ENCODE measurements at regions not wholly inside any gene's neighbourhood (a gene's known extent, or its start where the extent isn't known, plus 50 kb on each side); places are given as distances from the start of the nearest gene placed in this dataset.
A peak's percentile ranks its signal among the peaks of the same experiment; 100 is the strongest.

DNA sequence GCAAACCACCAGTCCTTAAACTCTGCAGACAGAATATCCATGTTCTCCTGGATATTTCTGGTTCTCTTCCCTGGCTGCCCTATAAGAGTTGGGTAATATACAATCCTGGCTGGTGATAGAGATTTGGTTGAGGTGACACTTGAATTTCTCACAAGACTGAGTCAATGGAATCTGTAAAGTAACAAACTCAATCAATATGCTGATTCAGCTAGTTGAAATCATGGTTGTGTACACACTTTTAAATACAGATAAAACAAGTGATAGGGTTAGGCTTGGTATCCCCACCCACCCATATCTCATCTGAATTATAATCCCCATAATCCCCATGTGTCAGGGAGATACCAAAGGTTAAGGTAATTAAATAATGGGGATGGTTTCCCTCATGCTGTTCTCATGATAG lies 349.2 kb upstream of the MAD2L1 start:
- DNase-seq, result no peak

DNA sequence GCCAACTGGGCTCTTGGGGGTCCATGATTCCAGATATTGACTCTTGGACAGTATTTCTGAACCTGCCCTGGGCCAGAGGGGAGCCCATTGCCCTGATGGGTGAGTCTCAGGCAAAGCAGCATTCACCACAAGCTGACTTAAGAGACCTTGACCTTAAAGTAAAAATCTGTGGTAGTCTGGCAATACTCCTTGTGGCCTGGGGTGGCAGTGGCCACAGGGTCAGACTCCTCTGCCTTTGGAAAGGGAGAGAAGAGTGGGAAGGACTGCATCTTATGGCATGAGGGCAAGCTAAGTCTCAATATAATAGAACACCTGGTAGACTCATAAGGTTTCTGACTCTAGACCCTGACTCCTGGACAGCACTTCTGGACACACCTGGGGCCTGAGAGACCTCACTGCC lies 340.3 kb upstream of the MAD2L1 start:
- DNase-seq, result no peak

DNA sequence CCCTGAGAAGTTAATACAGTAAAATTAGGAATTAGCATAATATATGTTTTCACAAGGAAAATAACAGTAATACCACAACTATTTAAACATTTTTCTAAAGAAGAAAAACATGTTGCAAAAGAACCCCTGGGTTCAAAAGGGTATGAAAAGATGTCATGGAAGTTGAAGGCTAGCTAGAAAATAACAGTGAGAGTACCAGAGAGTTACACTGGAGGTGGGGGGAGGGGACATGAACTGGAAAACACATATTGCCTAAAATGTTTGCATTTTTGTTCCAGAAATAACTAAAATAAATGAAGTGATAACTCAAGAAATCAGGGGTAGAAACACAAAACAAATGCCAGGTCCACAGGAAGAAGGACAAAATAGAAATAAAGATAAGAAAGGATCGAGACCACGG lies 336.6 kb upstream of the MAD2L1 start:
- DNase-seq, result no peak

DNA sequence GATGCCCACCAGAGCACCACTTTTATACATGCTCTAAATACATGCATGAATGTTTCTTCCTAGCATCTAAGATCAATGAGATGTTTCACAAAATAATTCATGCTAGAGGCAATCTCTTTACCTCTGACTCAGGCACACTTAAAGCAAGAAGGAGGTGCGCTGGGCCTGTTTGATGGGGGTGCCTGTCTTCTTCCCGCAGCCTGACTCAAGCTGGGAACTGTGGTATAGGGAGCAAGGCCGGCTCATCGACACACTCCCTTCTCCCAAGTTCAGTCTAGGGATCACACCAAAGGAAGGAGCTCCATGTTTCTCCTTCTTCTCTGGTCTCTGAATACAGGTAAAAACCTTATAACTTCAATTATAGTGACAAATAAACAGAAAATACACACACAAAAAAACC lies 333.8 kb upstream of the MAD2L1 start:
- DNase-seq, result no peak

DNA sequence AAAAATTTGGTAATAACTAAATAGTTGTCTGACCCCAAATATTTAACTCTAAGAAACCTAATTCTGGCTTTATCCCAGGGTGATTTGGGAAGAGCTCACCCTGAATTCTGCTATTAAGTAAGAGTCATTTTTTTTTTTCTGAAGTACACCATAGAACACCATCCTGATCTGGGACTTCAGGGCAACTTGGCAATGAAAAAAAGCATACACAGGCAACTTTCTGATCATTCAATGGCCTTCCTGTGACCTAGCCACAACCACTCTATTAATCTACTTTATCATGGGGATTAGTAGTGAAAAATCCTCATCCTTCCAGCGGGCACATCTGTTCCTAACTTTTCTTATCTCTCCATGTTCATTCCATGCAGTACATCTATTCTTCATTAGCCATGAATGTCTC lies 333.2 kb upstream of the MAD2L1 start:
- no peak for DNase-seq

DNA sequence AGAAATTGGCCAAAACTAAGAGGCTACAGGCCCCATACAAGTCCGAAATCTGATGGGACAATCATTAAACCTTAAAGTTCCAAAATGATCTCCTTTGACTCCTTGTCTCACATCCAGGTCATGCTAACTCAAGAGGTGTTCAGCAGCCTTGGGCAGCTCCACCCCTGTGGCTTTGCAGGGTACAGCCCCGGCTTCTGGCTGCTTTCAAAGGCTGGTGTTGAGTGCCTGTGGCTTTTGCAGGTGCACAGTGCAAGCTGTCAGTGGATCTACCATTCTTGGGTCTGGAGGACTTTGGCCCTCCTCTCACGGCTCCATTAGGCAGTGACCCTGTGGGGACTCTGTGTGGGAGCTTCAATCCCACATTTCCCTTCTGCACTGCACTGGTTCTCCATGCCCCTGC lies 329.1 kb upstream of the MAD2L1 start:
- no peak for DNase-seq

DNA sequence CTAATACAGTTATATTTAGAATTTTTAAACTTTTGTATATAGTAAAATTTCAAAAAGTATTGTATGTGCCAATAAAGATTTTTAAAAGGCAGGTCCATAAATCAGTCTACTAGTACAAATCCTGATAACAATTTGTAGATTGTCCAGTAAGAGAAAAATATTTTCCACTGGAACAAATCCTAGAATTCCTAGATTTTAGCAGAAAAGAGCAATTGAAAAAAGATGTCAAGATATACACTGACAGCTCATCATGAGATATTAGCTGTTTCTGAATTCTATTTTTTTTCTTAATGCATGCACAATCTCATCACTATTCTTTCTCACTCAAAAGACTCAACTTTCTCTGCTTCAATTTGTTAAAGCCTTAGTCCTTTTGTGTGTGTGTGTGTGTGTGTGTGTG lies 289.2 kb upstream of the MAD2L1 start:
- no peak for DNase-seq

DNA sequence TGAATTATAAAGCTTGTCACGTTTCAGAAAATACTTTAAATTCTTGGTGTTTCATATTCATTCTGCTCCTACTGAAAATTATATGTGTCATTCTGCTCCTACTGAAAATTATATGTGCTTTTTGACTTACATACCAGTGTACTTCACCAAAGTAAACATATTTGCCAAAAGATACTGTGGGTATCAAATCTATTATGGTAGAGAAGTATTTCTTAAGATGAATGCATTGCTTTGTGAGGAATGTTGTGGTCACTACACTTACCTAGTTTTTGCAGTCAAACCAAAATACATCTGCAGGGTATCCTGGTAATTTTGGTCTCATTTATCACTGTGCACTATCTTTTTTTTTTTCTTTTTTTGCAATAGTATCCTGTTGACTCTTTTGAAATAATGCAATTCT lies 287.7 kb upstream of the MAD2L1 start:
- no peak for DNase-seq

DNA sequence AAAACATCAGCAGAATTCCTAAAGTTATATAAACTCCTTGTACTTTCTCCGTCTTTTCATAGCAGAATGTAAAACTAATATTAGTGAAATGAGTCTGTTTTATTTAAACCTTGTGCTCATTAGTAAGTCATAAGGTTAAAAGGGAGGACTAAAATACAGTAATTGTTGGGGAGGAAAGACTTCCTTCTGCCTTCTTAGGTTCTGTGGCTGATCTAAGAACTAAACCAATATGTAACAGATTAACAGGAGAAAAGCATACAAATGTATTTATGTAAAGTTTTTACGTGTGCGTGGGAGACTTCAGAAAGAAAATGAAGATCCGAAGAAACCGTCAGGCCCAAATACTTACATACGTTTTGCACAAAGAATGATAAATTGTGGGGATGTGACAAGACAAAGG lies 286.6 kb upstream of the MAD2L1 start:
- no peak for DNase-seq

DNA sequence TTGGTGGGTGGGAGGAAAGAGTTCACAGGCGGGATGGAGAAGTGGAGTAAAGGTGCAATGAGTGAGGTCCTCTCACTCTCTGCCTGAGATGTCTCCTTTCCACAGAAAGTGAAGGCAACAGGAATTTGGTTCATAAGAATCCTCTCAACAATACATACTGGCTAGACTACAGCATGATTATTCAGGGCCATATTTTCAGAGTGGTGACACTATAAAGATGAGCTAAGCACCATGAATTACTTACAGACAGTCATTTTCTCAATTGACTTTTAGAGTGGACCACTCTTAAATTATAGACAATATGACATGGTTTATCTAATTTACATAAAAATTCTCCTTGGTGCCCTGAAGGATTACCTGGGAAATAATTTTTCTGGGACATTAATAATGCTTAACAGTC lies 286.1 kb upstream of the MAD2L1 start:
- no peak for DNase-seq

DNA sequence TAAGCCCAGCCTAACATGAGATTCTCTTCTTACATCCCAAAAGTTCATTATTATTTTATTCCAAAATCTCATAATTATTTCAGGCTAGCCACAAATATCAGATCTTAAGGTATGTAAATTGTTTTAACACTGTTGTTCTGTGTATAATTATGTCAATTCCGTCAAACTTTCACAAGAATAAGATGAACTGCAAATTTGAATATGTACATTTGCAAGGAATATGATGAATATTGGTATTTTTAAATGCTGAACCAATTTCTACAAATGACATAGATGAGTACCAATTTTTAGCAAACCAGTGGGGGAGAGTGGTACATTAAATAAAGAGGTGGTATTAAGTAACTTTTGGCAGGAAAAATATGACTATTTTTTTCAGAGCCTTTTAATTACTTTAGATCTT lies 282.3 kb upstream of the MAD2L1 start:
- DNase-seq, result no peak

DNA sequence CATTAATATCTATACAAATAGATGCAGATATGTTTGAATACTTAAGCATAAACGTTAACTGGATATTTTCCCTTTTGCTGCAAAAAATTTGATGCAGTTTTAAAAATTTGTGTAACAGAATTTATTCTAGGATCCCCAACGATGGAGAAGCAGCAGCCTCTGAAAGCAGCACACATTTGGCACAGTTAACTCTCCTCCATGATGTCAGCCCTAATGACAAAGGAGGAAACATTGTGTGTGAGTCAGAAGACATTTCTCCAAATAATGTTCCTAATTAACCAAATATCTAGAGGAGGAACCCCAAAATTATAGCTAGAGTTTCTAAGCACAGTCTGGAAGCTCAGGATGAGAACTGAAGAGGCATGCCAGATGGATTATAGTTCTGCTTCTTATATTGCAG lies 281.9 kb upstream of the MAD2L1 start:
- DNase-seq, result no peak

DNA sequence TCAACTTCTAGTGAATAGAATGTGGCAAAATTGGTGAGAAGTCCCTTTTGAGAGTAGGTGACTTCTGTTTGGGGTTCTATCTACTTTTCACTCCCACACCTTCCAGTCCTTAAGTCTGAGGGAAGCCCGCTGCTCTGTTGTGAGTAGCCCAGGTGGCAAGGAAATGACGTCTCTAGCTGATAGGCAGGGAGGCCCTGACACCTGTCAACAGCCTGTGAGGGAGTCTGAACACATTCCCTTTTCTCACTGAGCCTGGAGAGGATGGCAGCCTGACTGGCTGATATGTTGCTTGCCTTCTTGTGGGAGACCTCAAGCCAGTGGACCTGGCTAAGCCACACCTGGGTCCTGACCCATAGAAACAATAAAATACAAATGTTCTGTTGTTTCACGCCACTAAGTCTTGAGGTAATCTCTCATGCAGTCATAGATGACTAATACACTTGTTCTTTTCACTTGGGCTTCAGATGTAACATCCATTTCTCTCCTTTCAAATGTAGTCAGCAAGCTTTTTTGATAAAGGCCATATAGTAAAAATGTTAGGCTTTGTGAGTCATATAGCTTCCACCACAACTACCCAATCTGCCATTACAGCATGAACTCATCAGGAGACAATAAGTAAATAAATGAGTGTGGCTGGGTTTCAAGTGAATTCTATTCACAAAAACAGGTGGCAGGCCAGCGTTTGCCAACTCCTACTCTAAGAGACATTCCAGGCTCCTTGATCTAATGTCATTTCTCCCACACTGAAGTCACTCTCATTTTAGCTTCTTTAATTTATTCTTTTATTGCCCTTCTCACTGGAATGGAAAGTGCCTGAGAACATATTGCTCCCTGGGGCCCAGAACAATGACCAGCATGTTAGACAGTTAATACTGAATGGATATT lies 265.1 kb upstream of the MAD2L1 start:
- DNase-seq, result no peak

DNA sequence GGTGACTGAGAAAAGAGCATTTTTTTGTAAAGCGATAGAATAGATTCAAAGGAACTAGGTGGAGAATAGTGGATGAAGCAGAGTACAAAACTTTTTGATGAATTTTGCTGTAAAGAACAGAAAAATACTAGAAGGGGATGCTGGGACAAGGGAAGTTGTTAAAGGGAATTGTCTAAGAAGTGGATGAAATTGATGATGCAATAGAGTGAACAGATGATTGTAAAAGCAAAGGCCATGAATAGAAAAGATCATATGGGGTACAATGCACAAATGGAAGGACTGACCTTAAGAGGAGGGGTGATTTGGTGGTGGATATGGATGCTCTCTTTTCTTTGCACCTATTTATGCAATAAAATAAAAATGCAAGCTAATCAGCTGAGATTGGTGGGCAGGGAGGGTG lies 262.7 kb upstream of the MAD2L1 start:
- no peak for DNase-seq

DNA sequence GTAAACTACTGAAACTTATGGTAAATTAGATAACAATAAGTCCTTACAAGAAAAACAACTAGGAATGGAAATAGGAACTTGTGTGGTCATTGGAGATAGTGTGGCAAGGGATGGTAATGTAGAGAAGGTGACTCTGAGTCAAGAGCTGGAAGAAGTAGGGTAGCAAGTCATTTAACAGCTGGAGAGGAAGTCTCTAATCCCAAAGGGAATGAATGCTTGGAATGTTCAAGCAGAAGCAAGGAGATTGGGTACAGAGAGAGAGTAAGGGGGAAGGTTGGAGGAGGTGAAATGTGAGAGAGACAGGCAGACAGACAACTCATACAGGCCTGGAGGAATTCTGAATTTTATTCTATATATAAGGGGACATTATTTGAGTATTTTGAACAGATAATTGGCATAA lies 260.6 kb upstream of the MAD2L1 start:
- no peak for DNase-seq

DNA sequence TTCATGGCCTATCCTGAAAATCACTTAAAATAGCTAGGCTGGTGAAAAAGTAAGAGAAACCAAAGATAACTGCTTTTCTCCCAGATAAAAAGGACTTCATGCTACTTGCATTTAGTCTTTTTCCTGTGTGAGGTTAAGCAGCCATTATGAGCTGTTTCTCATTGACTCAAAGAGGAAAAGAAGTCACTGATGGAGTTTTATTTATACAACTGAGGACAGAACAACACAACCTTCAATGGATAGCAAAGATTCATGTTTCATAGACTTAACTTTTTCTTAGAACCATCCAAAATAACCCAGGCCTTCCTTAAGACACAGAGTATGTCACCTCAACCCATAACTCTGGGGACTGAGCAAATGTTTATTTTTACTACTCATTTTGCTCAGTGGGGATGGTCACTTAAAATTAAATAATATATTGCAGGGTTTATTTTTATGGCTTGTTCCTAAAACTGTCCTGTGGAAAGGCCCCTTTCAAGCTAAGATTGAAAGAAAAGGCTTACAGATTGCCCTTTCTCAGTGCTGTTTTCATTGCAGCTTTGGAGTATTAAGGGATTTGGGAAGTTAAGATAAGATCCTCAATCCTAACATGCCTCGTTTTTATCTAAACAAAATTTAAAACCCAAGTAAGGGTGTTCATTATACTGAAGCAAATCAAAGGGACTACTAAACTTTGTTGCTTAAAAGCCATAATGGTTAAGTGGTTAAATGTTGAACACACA lies 252.6 kb upstream of the MAD2L1 start:
- no peak for DNase-seq

DNA sequence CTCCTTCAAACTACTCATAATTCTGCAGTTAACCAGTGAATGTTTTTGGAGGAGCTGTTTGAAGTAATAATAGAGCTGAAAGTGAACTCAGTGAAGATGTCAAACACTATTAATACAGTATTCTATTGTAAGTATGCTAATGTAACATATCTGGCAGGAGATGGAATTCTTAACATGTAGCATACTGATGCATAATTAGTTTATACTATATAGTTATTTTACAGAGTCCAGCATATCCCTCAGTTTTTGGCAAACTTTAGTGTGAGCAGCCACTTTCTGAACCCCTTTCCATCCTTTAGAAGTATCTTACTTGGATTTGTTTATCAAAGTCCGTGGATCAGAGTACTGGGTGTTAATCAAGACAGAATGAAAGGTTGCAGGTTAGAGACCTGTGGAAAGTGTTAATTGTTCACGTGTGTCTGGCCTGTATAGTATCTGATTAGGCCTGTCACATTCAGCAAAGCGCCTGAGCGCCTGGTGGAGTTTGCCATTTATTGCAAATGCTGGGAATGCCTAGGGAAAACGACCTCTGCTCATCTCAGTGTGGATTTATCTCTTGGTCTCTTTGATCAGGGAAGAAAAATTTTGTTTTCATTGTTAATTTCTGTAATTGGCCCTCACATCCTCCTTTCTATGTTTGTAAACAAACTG lies 251.7 kb upstream of the MAD2L1 start:
- DNase-seq, result no peak

DNA sequence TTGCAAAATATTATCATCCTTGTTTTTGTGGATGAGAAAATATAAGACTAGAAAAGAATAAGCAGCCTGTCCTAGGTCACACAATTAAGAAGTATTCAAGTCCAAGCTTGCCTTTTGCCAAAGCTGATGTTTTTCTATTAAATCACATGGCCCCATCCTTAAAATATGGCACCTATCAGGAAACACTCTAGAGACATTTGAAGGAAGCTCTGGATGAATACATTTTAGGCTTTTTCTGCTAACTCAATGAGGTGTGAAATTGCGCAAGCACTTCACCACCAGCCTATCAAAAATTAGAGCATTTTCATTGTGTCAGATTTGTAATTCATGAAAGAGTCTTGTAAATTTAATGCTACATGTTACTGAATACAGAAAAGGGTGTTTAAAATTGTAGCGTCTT lies 251.1 kb upstream of the MAD2L1 start:
- DNase-seq, result no peak

DNA sequence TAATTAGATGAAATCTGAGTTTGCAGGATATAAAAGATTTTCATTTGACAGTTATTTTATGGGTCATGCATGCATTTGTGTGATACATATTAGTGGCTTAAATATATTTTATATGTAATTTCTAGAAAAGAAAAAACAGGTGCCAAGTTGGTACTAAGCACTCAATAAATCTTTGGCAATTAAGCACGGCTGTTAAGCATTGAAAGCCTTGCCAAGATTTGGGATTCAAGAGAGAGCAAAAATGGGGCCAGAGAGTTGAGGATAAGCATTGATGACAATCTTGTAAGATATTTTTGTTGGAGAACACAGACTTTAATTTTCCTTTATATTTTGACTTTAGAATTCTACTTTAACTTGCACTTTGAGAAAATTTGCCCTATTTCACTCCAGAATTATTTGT lies 249.8 kb upstream of the MAD2L1 start:
- no peak for DNase-seq

DNA sequence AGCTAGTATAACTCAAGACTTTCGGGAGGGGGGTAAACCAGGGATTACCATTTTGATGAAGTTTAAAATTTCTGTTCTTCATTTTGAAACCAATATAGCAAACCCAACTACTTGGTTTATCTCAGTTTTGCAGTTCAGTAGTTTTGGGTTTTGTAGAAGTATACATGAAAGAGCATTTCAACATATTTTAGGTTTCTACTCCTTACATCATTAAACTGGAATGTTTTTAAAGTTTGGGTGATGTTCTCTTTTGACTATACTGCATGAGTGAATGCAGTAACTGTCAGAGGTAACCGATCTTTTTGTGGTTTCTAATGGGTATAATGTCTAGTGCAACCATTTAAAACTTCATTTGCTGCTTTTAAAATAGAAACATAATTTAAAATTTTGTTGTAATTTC lies 248.3 kb upstream of the MAD2L1 start:
- DNase-seq, result no peak

DNA sequence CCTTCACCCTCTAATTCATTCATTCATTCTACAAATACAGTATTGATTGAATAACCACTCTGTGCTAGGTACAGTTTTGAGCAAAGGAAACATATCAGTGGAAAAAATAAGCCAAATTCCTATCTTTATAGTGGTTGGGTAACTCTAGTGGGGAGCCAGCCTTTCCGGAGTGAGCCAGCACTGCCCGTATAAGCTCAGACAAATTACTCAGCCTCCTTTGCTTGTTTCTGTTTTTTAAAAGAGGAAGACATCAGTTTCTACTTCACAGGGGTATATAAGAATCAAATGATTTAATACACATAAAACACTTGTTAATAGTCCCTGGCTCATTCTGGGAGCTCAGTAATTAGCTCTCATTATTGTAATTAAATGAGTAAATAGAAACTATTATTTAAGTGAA lies 238.2 kb upstream of the MAD2L1 start:
- peak; percentile 4 to 25 for DNase-seq

DNA sequence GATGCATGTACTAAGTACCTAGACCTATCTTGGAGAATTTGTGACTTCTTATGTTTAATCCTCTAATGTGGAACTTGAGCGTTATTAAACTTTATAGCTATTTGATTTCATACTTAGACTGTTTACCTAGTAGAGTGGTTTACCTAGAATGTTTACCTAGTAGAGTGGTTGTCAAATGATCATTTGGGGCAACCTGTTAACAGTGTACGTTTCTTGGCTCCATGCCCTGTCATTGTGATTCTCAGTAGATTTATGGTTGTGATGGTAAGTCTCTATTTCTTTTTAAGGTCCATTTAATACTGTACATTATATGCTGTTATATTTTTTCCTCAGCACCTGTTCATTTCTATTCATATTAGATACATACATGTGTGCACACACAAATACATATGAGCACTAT lies 233.0 kb upstream of the MAD2L1 start:
- no peak for DNase-seq

DNA sequence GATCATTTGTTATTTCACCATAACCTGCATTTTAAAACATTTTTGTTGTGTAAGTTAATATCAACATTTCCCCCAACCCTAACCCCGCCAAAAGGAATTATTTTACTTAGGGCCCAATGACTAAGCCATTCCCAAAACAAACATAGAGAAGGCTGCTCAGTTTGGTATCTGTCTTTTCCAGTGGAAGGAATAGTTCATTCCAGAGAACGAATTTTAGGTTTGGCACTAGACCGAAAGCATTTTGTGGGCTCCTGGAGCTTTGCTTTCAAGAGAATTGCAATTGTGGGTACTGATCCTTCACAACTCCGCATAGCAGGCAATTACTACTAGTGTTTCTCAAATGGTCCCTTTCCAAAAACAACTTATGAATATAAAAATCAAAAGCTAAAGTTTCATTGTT lies 226.7 kb upstream of the MAD2L1 start:
- DNase-seq, result no peak

DNA sequence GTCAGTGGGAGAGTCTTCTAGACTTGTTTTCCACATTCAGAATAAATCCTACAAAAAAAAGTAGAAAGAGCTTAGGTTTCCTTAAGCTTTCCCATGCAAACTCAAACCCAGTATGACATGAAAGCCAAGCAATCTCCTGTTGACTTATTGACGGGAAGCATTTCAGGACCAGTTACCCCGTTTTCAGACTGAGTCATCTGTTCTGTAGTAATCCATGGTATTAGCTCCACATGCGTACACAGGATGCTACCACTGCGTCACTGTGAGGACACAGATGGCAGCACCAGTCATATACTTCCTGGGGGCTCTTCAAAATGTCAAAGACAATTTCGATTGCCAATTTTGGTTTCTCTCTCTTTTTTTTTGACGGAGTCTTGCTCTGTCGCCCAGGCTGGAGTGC lies 224.9 kb upstream of the MAD2L1 start:
- no peak for DNase-seq

Measured in inflammatory macrophage (primary cell).